Neural cell (in vitro differentiated cells): ENCODE measurements at regions not wholly inside any gene's neighbourhood (a gene's known extent, or its start where the extent isn't known, plus 50 kb on each side); places are given as distances from the start of the nearest gene placed in this dataset.

ENCODE experiments used
- H2AFZ ChIP-seq: fragments of 200-600, 300-800 bp; sonication (generic), shearing (Covaris generic); 2 replicates; pipeline ENCODE4 v1.6.0; 2014; ENCODE audit warnings: low read depth, mild to moderate bottlenecking, antibody characterized with exemption, low read length, moderate library complexity
- H3F3A ChIP-seq: fragments of 200-600 bp; shearing (Covaris generic); 2 replicates; pipeline ENCODE4 v1.6.1; 2016; ENCODE audit warnings: mild to moderate bottlenecking, moderate library complexity, mixed read lengths, antibody characterized with exemption, low read length; ENCODE audit not compliant: insufficient read depth, poor library complexity, severe bottlenecking
- H3K27ac ChIP-seq: fragments of 200-600, 300-800 bp; sonication (generic), shearing (Covaris generic); 2 replicates; pipeline ENCODE4 v1.5.1; 2014; ENCODE audit warnings: mild to moderate bottlenecking, low read length, moderate library complexity
- H3K27me3 ChIP-seq: fragments of 300-800, 200-600 bp; sonication (generic), shearing (Covaris generic); 2 replicates; pipeline ENCODE4 v1.6.0; 2014; ENCODE audit warnings: mild to moderate bottlenecking, low read depth, low read length, moderate library complexity; ENCODE audit not compliant: insufficient read depth
- H3K36me3 ChIP-seq: fragments of 300-800, 200-600 bp; sonication (generic), shearing (Covaris generic); 2 replicates; pipeline ENCODE4 v1.5.1; 2014; ENCODE audit warnings: mild to moderate bottlenecking, antibody characterized with exemption, low read length, moderate library complexity; ENCODE audit not compliant: insufficient read depth
- H3K4me2 ChIP-seq: fragments of 300-800, 200-600 bp; sonication (generic), shearing (Covaris generic); 2 replicates; pipeline ENCODE4 v1.6.0; 2014; ENCODE audit warnings: mild to moderate bottlenecking, low read length
- H3K4me3 ChIP-seq: fragments of 300-800, 200-600 bp; sonication (generic), shearing (Covaris generic); 2 replicates; pipeline ENCODE4 v1.5.1; 2014; ENCODE audit warnings: mild to moderate bottlenecking, low read length, moderate library complexity
- H3K79me2 ChIP-seq: fragments of 200-600 bp; shearing (Covaris generic); replicated peaks from 2 replicates; pipeline ENCODE4 v1.6.0; 2014; ENCODE audit warnings: mild to moderate bottlenecking, low read length, moderate library complexity; ENCODE audit not compliant: insufficient read depth
- H3K9ac ChIP-seq: fragments of 300-800, 200-600 bp; sonication (generic), shearing (Covaris generic); 2 replicates; pipeline ENCODE4 v1.6.1; 2016; ENCODE audit warnings: mild to moderate bottlenecking, low read length, mixed read lengths
- H3K9me2 ChIP-seq: fragments of 200-600 bp; shearing (Covaris generic); 2 replicates; pipeline ENCODE4 v1.6.1; 2016; ENCODE audit warnings: mild to moderate bottlenecking, low read length, mixed read lengths; ENCODE audit not compliant: insufficient read depth
- H3K9me3 ChIP-seq: fragments of 200-600, 300-800 bp; sonication (generic), shearing (Covaris generic); 2 replicates; pipeline ENCODE4 v1.6.1; 2016; ENCODE audit warnings: mild to moderate bottlenecking, mixed run types, low read length, moderate library complexity, mixed read lengths
- H4K20me1 ChIP-seq: fragments of 200-600 bp; shearing (Covaris generic); 2 replicates; pipeline ENCODE4 v1.6.1; 2016; ENCODE audit warnings: mild to moderate bottlenecking, mixed run types; ENCODE audit not compliant: insufficient read depth
- CTCF ChIP-seq: fragments of 450-650 bp; IDR thresholded peaks from 2 replicates; pipeline ENCODE4 v1.5.1; 2014; ENCODE audit warnings: antibody characterized with exemption, mild to moderate bottlenecking, moderate library complexity; ENCODE audit not compliant: poor library complexity, severe bottlenecking
- EP300 ChIP-seq: fragments of 450-650 bp; conservative IDR thresholded peaks from 2 replicates; pipeline ENCODE4 v1.6.1; 2014; ENCODE audit warnings: antibody characterized with exemption, mild to moderate bottlenecking, moderate library complexity; ENCODE audit not compliant: poor library complexity, severe bottlenecking
- EZH2 ChIP-seq: fragments of 200-600, 300-800 bp; shearing (Covaris generic), sonication (generic); IDR thresholded peaks from 2 replicates; pipeline ENCODE4 v1.6.1; 2014; ENCODE audit warnings: antibody characterized with exemption, low read length, borderline replicate concordance, mild to moderate bottlenecking; ENCODE audit not compliant: insufficient read depth, poor library complexity, severe bottlenecking
- MXI1 ChIP-seq: fragments of 450-650 bp; conservative IDR thresholded peaks from 2 replicates; pipeline ENCODE4 v1.6.1; 2014; ENCODE audit warnings: antibody characterized with exemption, mild to moderate bottlenecking; ENCODE audit not compliant: poor library complexity, severe bottlenecking
- POLR2AphosphoS5 ChIP-seq: IDR thresholded peaks from 2 replicates; pipeline ENCODE4 v1.6.1; 2012
- RAD21 ChIP-seq: fragments of 450-650 bp; conservative IDR thresholded peaks from 2 replicates; pipeline ENCODE4 v1.6.1; 2014; ENCODE audit warnings: antibody characterized with exemption, mild to moderate bottlenecking, moderate library complexity
- REST ChIP-seq: IDR thresholded peaks from 2 replicates; pipeline ENCODE4 v1.6.1; 2012; ENCODE audit warnings: borderline replicate concordance
- SMC3 ChIP-seq: fragments of 450-650 bp; conservative IDR thresholded peaks from 2 replicates; pipeline ENCODE4 v1.6.1; 2014; ENCODE audit warnings: antibody characterized with exemption, mild to moderate bottlenecking, moderate library complexity; ENCODE audit not compliant: poor library complexity
- TAF1 ChIP-seq: IDR thresholded peaks from 2 replicates; pipeline ENCODE4 v1.6.1; 2012; ENCODE audit warnings: low read depth

- no peaks in the 10 kb centered on the region for H4K20me1 ChIP-seq
- no peak overlapping the region for H3K4me2 ChIP-seq
- H3K79me2 ChIP-seq, result no peaks in the 10 kb centered on the region
- no peaks in the 10 kb centered on the region for H3K9me2 ChIP-seq
- no peak overlapping the region for H3K27ac ChIP-seq
- H3F3A ChIP-seq, result no peaks in the 10 kb centered on the region
- no peak overlapping the region for H3K4me3 ChIP-seq
- no peak for TF ChIP-seq CTCF
- no peak for TF ChIP-seq EZH2
- no peak for TF ChIP-seq MXI1
- no peak for TF ChIP-seq RAD21
- no peak for TF ChIP-seq POLR2AphosphoS5
- TF ChIP-seq SMC3, result no peak
- TF ChIP-seq REST, result no peak
- no peak for TF ChIP-seq EP300
- TF ChIP-seq TAF1, result no peak
- H3K9me3 ChIP-seq, result no peaks in the 10 kb centered on the region
- H3K9ac ChIP-seq, result no peak overlapping the region
- no peak overlapping the region for H2AFZ ChIP-seq
- no peaks in the 10 kb centered on the region for H3K36me3 ChIP-seq
- no peaks in the 10 kb centered on the region for H3K27me3 ChIP-seq
Measured at GRCh38 chr4:149029056-149029651, 586.9 kb upstream of the NR3C2 start.

DNA sequence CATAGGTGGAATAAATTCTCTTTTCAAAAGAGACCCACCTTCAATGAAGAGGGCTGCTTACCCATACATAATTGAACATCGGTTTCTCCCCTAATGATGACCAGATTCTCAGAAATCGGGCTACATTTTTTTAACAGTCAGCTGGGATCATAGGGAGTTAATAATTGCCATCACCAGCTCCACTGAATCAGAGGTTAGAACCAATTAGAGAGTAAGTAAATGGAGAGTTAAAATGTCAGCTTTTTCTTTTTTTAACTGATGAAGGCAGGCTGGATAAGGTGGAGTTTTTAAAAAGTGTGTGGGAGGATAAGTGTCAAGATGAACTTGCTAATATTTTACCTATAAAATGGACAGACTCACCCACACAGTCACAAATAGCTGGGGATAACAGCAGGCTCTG, 584.5 kb upstream of the NR3C2 start:
- Histone ChIP-seq H3K27me3 (no peaks in the 10 kb centered on the region), H3K4me2 (no peak overlapping the region), H3K4me3 (no peak overlapping the region), H3K9me2 (no peaks in the 10 kb centered on the region), H3K27ac (no peak overlapping the region), H3K9ac (no peak overlapping the region), H4K20me1 (no peaks in the 10 kb centered on the region), H2AFZ (no peak overlapping the region), H3K79me2 (no peaks in the 10 kb centered on the region), H3K9me3 (no peaks in the 10 kb centered on the region), H3F3A (no peaks in the 10 kb centered on the region), H3K36me3 (no peaks in the 10 kb centered on the region)
- TF ChIP-seq TAF1 (no peak), REST (no peak), SMC3 (no peak), MXI1 (no peak), CTCF (no peak), POLR2AphosphoS5 (no peak), RAD21 (no peak), EZH2 (no peak), EP300 (no peak)
